H9 (cell line): ENCODE measurements at regions not wholly inside any gene's neighbourhood (a gene's known extent, or its start where the extent isn't known, plus 50 kb on each side); places are given as distances from the start of the nearest gene placed in this dataset.
"Not testable (repeated sequence)": the region's sequence is repeated elsewhere in the genome, so short reads cannot be mapped to it uniquely, and the experiment has no call there.

Source experiments
- DNase-seq: peaks from one replicate; pipeline ENCODE4 v3.0.0-alpha.2; 2017
- H2AFZ ChIP-seq: one replicate; pipeline ENCODE4 v1.6.1; 2013; ENCODE audit warnings: mild to moderate bottlenecking, low read length, control low read depth, moderate library complexity
- H2AK5ac ChIP-seq: 2 replicates; pipeline ENCODE4 v1.6.1; 2013; ENCODE audit warnings: low read length, control low read depth, mixed read lengths; ENCODE audit not compliant: insufficient read length
- H2BK120ac ChIP-seq: one replicate; pipeline ENCODE4 v1.6.1; 2013; ENCODE audit warnings: low read depth, mild to moderate bottlenecking, low read length, control low read depth, inconsistent platforms; ENCODE audit not compliant: poor library complexity, severe bottlenecking
- H2BK12ac ChIP-seq: 2 replicates; pipeline ENCODE4 v1.6.1; 2013; ENCODE audit warnings: low read length, control low read depth, mixed read lengths, low read depth; ENCODE audit not compliant: insufficient read length
- H2BK15ac ChIP-seq: 2 replicates; pipeline ENCODE4 v1.6.1; 2013; ENCODE audit warnings: low read depth, low read length, control low read depth
- H2BK20ac ChIP-seq: one replicate; pipeline ENCODE4 v1.6.1; 2013; ENCODE audit warnings: low read depth, mild to moderate bottlenecking, low read length, control low read depth, inconsistent platforms; ENCODE audit not compliant: poor library complexity, severe bottlenecking
- H2BK5ac ChIP-seq: 2 replicates; pipeline ENCODE4 v1.6.1; 2013; ENCODE audit warnings: low read length, control low read depth, mixed read lengths; ENCODE audit not compliant: insufficient read length
- H3K14ac ChIP-seq: 2 replicates; pipeline ENCODE4 v1.6.1; 2013; ENCODE audit warnings: low read length, control low read depth; ENCODE audit not compliant: insufficient read depth
- H3K18ac ChIP-seq: 2 replicates; pipeline ENCODE4 v1.6.1; 2013; ENCODE audit warnings: low read depth, mild to moderate bottlenecking, mixed read lengths, low read length, control low read depth; ENCODE audit not compliant: insufficient read length
- H3K23ac ChIP-seq: 2 replicates; pipeline ENCODE4 v1.6.1; 2013; ENCODE audit warnings: low read length, control low read depth, mixed read lengths, low read depth; ENCODE audit not compliant: insufficient read length
- H3K23me2 ChIP-seq: 2 replicates; pipeline ENCODE4 v1.6.1; 2013; ENCODE audit warnings: low read depth, mild to moderate bottlenecking, mixed read lengths, low read length, control low read depth; ENCODE audit not compliant: insufficient read length, poor library complexity, severe bottlenecking
- H3K27ac ChIP-seq: 2 replicates; pipeline ENCODE4 v1.5.1; 2013; ENCODE audit warnings: low read length, control low read depth, mixed read lengths, low read depth; ENCODE audit not compliant: insufficient read length
- H3K27me3 ChIP-seq: 2 replicates; pipeline ENCODE4 v1.6.1; 2013; ENCODE audit warnings: low read length, control low read depth, inconsistent platforms; ENCODE audit not compliant: insufficient read depth
- H3K4ac ChIP-seq: 2 replicates; pipeline ENCODE4 v1.6.1; 2013; ENCODE audit warnings: low read depth, mild to moderate bottlenecking, control low read depth, inconsistent platforms, low read length, moderate library complexity
- H3K4me1 ChIP-seq: 2 replicates; pipeline ENCODE4 v1.6.1; 2013; ENCODE audit warnings: low read length, control low read depth, inconsistent platforms; ENCODE audit not compliant: insufficient read depth
- H3K4me2 ChIP-seq: 2 replicates; pipeline ENCODE4 v1.6.1; 2013; ENCODE audit warnings: low read length, control low read depth, mixed read lengths; ENCODE audit not compliant: insufficient read length, insufficient read depth
- H3K56ac ChIP-seq: 2 replicates; pipeline ENCODE4 v1.6.1; 2013; ENCODE audit warnings: low read depth, mild to moderate bottlenecking, mixed read lengths, low read length, control low read depth; ENCODE audit not compliant: insufficient read length
- H3K79me1 ChIP-seq: 2 replicates; pipeline ENCODE4 v1.6.1; 2013; ENCODE audit warnings: low read depth, mild to moderate bottlenecking, moderate library complexity, low read length, control low read depth, inconsistent platforms; ENCODE audit not compliant: insufficient read depth, poor library complexity, severe bottlenecking
- H3K79me2 ChIP-seq: 2 replicates; pipeline ENCODE4 v1.6.1; 2013; ENCODE audit warnings: low read length, control low read depth, inconsistent platforms; ENCODE audit not compliant: insufficient read depth
- H3K9ac ChIP-seq: 2 replicates; pipeline ENCODE4 v1.6.1; 2013; ENCODE audit warnings: low read length, control low read depth, mixed read lengths; ENCODE audit not compliant: insufficient read length; ENCODE audit errors: extremely low read depth
- H3K9me3 ChIP-seq: one replicate; pipeline ENCODE4 v1.6.1; 2013; ENCODE audit warnings: low read depth, low read length, inconsistent platforms; ENCODE audit not compliant: control insufficient read depth
- H3T11ph ChIP-seq: one replicate; pipeline ENCODE4 v1.6.1; 2013; ENCODE audit warnings: mild to moderate bottlenecking, low read length, control low read depth, inconsistent platforms
- H4K20me1 ChIP-seq: one replicate; pipeline ENCODE4 v1.6.1; 2013; ENCODE audit not compliant: control insufficient read depth, insufficient read length, insufficient read depth
- H4K5ac ChIP-seq: 2 replicates; pipeline ENCODE4 v1.6.1; 2013; ENCODE audit warnings: low read depth, mild to moderate bottlenecking, mixed read lengths, low read length, control low read depth; ENCODE audit not compliant: insufficient read length
- H4K8ac ChIP-seq: replicated peaks from 2 replicates; pipeline ENCODE4 v1.6.1; 2013; ENCODE audit warnings: low read length, control low read depth, mixed read lengths, low read depth; ENCODE audit not compliant: insufficient read length
- H4K91ac ChIP-seq: 2 replicates; pipeline ENCODE4 v1.6.1; 2013; ENCODE audit warnings: low read depth, mild to moderate bottlenecking, moderate library complexity, mixed read lengths, low read length, control low read depth; ENCODE audit not compliant: insufficient read length
- H3K27ac Mint-ChIP-seq, 3 experiments: 2 replicates in 2 of 3; 3 replicates in 1 of 3; pipeline ENCODE4 v1.8.0; 2020 to 2021; ENCODE audit warnings: mixed read lengths in 3 of 3, mild to moderate bottlenecking in 1 of 3, moderate library complexity in 1 of 3
- H3K27me3 Mint-ChIP-seq: 2 replicates; pipeline ENCODE4 v1.8.0; 2021; ENCODE audit warnings: low read depth, mild to moderate bottlenecking, moderate library complexity, mixed read lengths
- H3K36me3 Mint-ChIP-seq, 3 experiments: 2 replicates in 2 of 3; 3 replicates in 1 of 3; pipeline ENCODE4 v1.8.0; 2020 to 2021; ENCODE audit warnings: low read depth in 3 of 3, mixed read lengths in 3 of 3; ENCODE audit not compliant: insufficient read depth in 1 of 3
- H3K4me1 Mint-ChIP-seq, 2 experiments: 2 replicates each; pipeline ENCODE4 v1.8.0; 2020; ENCODE audit warnings: mixed read lengths in 2 of 2
- H3K4me3 Mint-ChIP-seq, 2 experiments: 2 replicates in 1 of 2; 3 replicates in 1 of 2; pipeline ENCODE4 v1.8.0; 2020 to 2021; ENCODE audit warnings: mild to moderate bottlenecking in 2 of 2, mixed read lengths in 2 of 2, moderate library complexity in 1 of 2
- H3K9me3 Mint-ChIP-seq, 2 experiments: 2 replicates in 1 of 2; 3 replicates in 1 of 2; pipeline ENCODE4 v1.8.0; 2020; ENCODE audit warnings: mild to moderate bottlenecking in 2 of 2, mixed read lengths in 2 of 2, moderate library complexity in 1 of 2
- WGBS: extraction: QIAGEN DNeasy Blood & Tissue Kit; methylation state at CpG from one replicate; pipeline ENCODE4 v1.1.7; 2013; ENCODE audit warnings: missing lambda C conversion rate, low lambda C conversion rate, mixed read lengths; ENCODE audit not compliant: insufficient read length; ENCODE audit errors: extremely low coverage; 5-methylcytosine and 5-hydroxymethylcytosine counted together

DNA sequence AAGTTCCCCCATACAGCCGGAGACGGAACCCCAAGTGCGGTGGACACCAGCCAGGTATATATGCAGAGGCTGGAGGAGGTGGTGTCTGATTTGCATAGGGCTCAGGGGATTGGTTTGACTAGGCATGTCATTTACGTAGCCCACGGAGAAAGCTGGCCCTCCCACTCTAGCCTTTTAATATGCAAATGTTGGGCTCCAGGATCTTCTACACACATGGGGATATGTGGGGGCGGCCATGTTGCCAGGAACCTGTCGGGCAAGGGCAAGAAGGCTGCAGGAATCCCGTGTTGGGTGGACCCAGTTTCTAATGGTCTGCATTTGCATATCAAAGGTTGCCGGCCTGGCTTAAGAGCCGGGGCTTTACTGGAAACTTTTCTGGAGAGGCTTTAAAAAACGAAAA, 57.4 kb downstream of the FTHL17 start:
- not testable (repeated sequence) for H3K4me2 ChIP-seq, H3K27ac Mint-ChIP-seq, H3K56ac ChIP-seq, H4K91ac ChIP-seq, H4K8ac ChIP-seq, H2BK12ac ChIP-seq, H3K36me3 Mint-ChIP-seq, H3K18ac ChIP-seq, H3K27me3 Mint-ChIP-seq, H3K9me3 ChIP-seq, H3K9ac ChIP-seq, H4K20me1 ChIP-seq, H3K79me2 ChIP-seq, H3K27ac ChIP-seq, H2BK120ac ChIP-seq, H3K4ac ChIP-seq, H3K4me3 Mint-ChIP-seq, H3K4me1 ChIP-seq, H3T11ph ChIP-seq, H3K14ac ChIP-seq, H3K23me2 ChIP-seq, H3K79me1 ChIP-seq, H2AFZ ChIP-seq, H2BK15ac ChIP-seq, H2BK20ac ChIP-seq, H2AK5ac ChIP-seq, H3K23ac ChIP-seq, H3K27me3 ChIP-seq, H2BK5ac ChIP-seq, H4K5ac ChIP-seq
- Mint-ChIP-seq H3K9me3 (peaks cover 59 to 72% of the 10 kb centered on the region in 2 experiments), H3K4me1 (peaks cover 5 to 16% of the 10 kb centered on the region in 2 experiments)
- DNase-seq: peak; percentile 61
- no CpG with 5 or more reads among the region's 11 CpGs for WGBS
